RWPE2 (cell line): ENCODE measurements at regions not wholly inside any gene's neighbourhood (a gene's known extent, or its start where the extent isn't known, plus 50 kb on each side); places are given as distances from the start of the nearest gene placed in this dataset.
"Not testable (repeated sequence)": the region's sequence is repeated elsewhere in the genome, so short reads cannot be mapped to it uniquely, and the experiment has no call there.

ENCODE experiments used
- ATAC-seq: fragments of 200-7000 bp; cut with Tn5 transposase; 3 replicates; pipeline ENCODE4 v1.9.1; 2021; ENCODE audit warnings: low read depth
- DNase-seq: peaks from one replicate; pipeline ENCODE4 v3.0.0-alpha.2; 2020; ENCODE audit warnings: low spot score
- H3K27ac ChIP-seq: fragments of 450-650 bp; 2 replicates; pipeline ENCODE4 v1.5.1; 2017; ENCODE audit warnings: mild to moderate bottlenecking; ENCODE audit not compliant: poor library complexity, severe bottlenecking
- H3K27me3 ChIP-seq: fragments of 250-450 bp; sonication (Bioruptor Pico); 2 replicates; pipeline ENCODE4 v1.5.1; 2021; ENCODE audit warnings: mild to moderate bottlenecking, moderate library complexity; ENCODE audit not compliant: insufficient read depth, poor library complexity, severe bottlenecking
- H3K36me3 ChIP-seq: fragments of 250-450 bp; sonication (Bioruptor Pico); 2 replicates; pipeline ENCODE4 v1.5.1; 2020; ENCODE audit warnings: low read depth, mild to moderate bottlenecking, moderate library complexity
- H3K4me1 ChIP-seq: fragments of 250-450 bp; sonication (Bioruptor Pico); 2 replicates; pipeline ENCODE4 v1.5.1; 2021; ENCODE audit warnings: mild to moderate bottlenecking, moderate library complexity; ENCODE audit not compliant: insufficient read depth, poor library complexity, severe bottlenecking
- H3K4me3 ChIP-seq: fragments of 250-450 bp; sonication (Bioruptor Pico); 2 replicates; pipeline ENCODE4 v1.5.1; 2021; ENCODE audit warnings: mild to moderate bottlenecking, moderate library complexity; ENCODE audit not compliant: severe bottlenecking
- H3K9me3 ChIP-seq: fragments of 250-450 bp; sonication (Bioruptor Pico); 2 replicates; pipeline ENCODE4 v1.5.1; 2021; ENCODE audit warnings: mild to moderate bottlenecking, moderate library complexity; ENCODE audit not compliant: severe bottlenecking
- TF ChIP-seq, protein P1 (sequence below): fragments of 450-650 bp; IDR thresholded peaks from one replicate; pipeline ENCODE4 v1.5.1; 2017; ENCODE audit warnings: mild to moderate bottlenecking, moderate library complexity; ENCODE audit not compliant: poor library complexity, severe bottlenecking

DNA sequence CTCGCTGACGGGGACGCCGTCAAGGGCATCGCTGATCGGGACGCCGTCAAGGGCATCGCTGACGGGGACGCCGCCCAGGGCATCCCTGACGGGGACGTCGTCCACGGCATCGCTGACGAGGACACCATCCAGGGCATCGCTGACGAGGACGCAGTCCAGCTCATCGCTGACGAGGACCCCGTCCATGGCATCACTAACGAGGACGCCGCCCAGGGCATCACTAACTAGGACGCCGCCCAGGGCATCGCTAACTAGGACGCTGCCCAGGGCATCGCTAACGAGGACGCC is 945.2 kb downstream of the TUBA3C start:
- no peak for ATAC-seq
- TF ChIP-seq, protein P1, sequence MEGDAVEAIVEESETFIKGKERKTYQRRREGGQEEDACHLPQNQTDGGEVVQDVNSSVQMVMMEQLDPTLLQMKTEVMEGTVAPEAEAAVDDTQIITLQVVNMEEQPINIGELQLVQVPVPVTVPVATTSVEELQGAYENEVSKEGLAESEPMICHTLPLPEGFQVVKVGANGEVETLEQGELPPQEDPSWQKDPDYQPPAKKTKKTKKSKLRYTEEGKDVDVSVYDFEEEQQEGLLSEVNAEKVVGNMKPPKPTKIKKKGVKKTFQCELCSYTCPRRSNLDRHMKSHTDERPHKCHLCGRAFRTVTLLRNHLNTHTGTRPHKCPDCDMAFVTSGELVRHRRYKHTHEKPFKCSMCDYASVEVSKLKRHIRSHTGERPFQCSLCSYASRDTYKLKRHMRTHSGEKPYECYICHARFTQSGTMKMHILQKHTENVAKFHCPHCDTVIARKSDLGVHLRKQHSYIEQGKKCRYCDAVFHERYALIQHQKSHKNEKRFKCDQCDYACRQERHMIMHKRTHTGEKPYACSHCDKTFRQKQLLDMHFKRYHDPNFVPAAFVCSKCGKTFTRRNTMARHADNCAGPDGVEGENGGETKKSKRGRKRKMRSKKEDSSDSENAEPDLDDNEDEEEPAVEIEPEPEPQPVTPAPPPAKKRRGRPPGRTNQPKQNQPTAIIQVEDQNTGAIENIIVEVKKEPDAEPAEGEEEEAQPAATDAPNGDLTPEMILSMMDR, result no peak
- H3K9me3 ChIP-seq, result no peaks in the 10 kb centered on the region
- no peak overlapping the region for H3K27ac ChIP-seq
- no peaks in the 10 kb centered on the region for H3K27me3 ChIP-seq
- no peaks in the 10 kb centered on the region for H3K4me1 ChIP-seq
- H3K4me3 ChIP-seq, result no peak overlapping the region
- no peaks in the 10 kb centered on the region for H3K36me3 ChIP-seq
- no peak for DNase-seq

DNA sequence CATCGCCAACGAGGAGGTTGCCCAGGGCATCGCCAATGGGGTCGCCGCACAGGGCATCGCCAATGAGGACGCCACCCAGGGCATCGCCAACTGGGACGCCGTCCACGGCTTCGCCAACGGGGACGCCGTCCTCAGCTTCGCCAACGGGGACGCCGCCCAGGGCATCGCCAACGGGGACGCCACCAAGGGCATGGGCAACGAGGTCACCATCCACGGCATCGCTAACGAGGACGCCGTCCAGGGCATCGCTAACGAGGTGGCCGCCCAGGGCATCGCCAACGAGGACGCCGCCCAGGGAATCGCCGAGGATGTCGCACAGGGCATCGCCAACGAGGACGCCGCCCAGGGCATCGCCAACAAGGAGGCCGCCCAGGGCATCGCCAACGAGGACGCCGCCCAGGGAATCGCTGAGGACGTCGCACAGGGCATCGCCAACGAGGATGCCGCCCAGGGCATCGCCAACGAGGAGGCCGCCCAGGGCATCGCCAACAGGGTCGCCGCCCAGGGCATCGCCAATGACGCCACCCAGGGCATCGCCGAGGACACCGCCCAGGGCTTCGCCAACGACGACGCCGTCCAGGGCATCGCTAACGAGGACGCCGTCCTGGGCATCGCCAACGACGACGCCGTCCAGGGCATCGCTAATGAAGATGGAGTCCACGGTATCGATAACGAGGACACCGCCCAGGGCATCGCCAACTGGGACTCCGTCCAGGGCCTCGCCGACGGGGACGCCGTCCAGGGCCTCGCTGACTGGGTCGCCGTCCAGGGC is 945.7 kb downstream of the TUBA3C start:
- DNase-seq, result no peak

GRCh38 chr13:18235172-18235571 is 946.5 kb downstream of the TUBA3C start:
- DNase-seq, result no peak
- H3K4me3 ChIP-seq, result no peak overlapping the region
- no peaks in the 10 kb centered on the region for H3K36me3 ChIP-seq
- TF ChIP-seq, protein P1, result no peak
- H3K4me1 ChIP-seq, result no peaks in the 10 kb centered on the region
- H3K27ac ChIP-seq, result no peak overlapping the region
- H3K9me3 ChIP-seq, result no peaks in the 10 kb centered on the region
- no peak for ATAC-seq
- no peaks in the 10 kb centered on the region for H3K27me3 ChIP-seq

More for the DNA sequence above, 945.7 kb downstream of the TUBA3C start:
- H3K27me3 ChIP-seq, result no peaks in the 10 kb centered on the region
- H3K9me3 ChIP-seq, result no peaks in the 10 kb centered on the region
- no peaks in the 10 kb centered on the region for H3K36me3 ChIP-seq
- no peak overlapping the region for H3K27ac ChIP-seq
- H3K4me1 ChIP-seq, result no peaks in the 10 kb centered on the region
- TF ChIP-seq, protein P1, result no peak
- H3K4me3 ChIP-seq, result no peak overlapping the region
- ATAC-seq, result no peak

GRCh38 chr13:18234451-18234850 is 947.2 kb downstream of the TUBA3C start:
- not testable (repeated sequence) for H3K27ac ChIP-seq, H3K4me1 ChIP-seq, DNase-seq, H3K9me3 ChIP-seq, H3K4me3 ChIP-seq, ATAC-seq, H3K27me3 ChIP-seq, H3K36me3 ChIP-seq

DNA sequence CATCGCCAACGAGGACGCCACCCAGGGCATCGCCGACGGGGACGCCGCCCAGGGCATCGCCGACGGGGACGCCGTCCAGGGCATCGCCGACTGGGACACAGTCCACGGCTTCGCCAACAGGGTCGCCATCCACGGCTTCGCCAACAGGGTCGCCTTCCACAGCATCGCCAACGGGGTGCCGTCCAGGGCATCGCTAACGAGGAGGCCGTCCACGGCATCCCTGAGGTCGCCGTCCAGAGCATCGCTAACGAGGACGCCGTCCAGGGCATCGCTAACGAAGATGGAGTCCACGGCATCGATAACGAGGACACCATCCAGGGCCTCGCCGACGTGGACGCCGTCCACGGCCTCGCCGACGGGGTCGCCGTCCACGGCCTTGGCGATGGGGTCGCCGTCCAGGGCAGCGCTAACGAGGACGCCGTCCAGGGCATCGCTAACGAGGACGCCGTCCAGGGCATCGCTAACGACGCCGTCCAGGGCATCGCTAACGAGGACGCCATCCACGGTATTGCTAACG is 947.8 kb downstream of the TUBA3C start:
- Histone ChIP-seq H3K27ac (no peak overlapping the region), H3K9me3 (no peaks in the 10 kb centered on the region), H3K27me3 (no peaks in the 10 kb centered on the region), H3K4me3 (no peak overlapping the region), H3K36me3 (no peaks in the 10 kb centered on the region), H3K4me1 (no peaks in the 10 kb centered on the region)
- DNase-seq (no peak), ATAC-seq (no peak)
- TF ChIP-seq, protein P1, result no peak
